ENCODE measurements at regions not wholly inside any gene's neighbourhood (a gene's known extent, or its start where the extent isn't known, plus 50 kb on each side); places are given as distances from the start of the nearest gene placed in this dataset.

- TF ChIP-seq CTCF (IDR thresholded peaks at IDR 0.05) (no peak), EP300 (IDR thresholded peaks at IDR 0.05) (no peak), POLR2A (IDR thresholded peaks at IDR 0.05) (no peak)
Measured at GRCh38 chr12:18206198-18206597, 55.1 kb upstream of the PIK3C2G start.
